ENCODE measurements at regions not wholly inside any gene's neighbourhood (a gene's known extent, or its start where the extent isn't known, plus 50 kb on each side); places are given as distances from the start of the nearest gene placed in this dataset.

DNA sequence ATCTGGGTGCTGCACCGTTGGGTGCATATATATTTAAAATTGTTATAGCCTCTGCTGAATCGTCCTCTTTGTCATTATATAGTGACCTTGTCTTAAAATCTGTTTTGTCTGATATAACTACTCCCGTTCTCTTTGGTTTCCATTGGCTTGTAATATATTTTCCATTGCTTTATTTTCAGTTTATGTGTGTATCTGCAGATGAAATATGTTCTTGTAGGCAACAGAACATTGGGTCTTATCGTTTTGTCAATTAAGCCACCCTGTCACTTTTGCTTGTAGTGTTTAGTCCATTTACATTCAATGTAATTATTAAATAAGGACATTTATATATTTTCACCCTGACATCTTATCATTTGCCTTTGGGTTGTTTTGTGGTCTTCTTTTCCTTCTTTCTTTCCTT is 933.9 kb downstream of the EPHA7 start:
- TF ChIP-seq POLR2A (IDR thresholded peaks at IDR 0.05): no peak
- TF ChIP-seq, protein P1, sequence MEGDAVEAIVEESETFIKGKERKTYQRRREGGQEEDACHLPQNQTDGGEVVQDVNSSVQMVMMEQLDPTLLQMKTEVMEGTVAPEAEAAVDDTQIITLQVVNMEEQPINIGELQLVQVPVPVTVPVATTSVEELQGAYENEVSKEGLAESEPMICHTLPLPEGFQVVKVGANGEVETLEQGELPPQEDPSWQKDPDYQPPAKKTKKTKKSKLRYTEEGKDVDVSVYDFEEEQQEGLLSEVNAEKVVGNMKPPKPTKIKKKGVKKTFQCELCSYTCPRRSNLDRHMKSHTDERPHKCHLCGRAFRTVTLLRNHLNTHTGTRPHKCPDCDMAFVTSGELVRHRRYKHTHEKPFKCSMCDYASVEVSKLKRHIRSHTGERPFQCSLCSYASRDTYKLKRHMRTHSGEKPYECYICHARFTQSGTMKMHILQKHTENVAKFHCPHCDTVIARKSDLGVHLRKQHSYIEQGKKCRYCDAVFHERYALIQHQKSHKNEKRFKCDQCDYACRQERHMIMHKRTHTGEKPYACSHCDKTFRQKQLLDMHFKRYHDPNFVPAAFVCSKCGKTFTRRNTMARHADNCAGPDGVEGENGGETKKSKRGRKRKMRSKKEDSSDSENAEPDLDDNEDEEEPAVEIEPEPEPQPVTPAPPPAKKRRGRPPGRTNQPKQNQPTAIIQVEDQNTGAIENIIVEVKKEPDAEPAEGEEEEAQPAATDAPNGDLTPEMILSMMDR (IDR thresholded peaks at IDR 0.05): no peak

Data from thyroid gland (tissue), 4 donors.